ENCODE measurements at regions not wholly inside any gene's neighbourhood (a gene's known extent, or its start where the extent isn't known, plus 50 kb on each side); places are given as distances from the start of the nearest gene placed in this dataset.

- no peak for DNase-seq (ENCODE audit: low spot score)
Measured at GRCh38 chr9:97747201-97747965, 50.2 kb upstream of the XPA start.

GRCh38 chr9:97748525-97748924 is 51.4 kb upstream of the XPA start:
- no peak for DNase-seq (ENCODE audit: low spot score)

- DNase-seq (ENCODE audit: low spot score) = peak; percentile 52
Measured at GRCh38 chr9:97749928-97750327, 52.8 kb upstream of the XPA start.

GRCh38 chr9:97751531-97751930 is 54.4 kb upstream of the XPA start:
- no peak for DNase-seq (ENCODE audit: low spot score)

- no peak for DNase-seq (ENCODE audit: low spot score)
Measured at GRCh38 chr9:97752274-97752673, 55.1 kb upstream of the XPA start.

GRCh38 chr9:97753364-97753763 is 56.2 kb upstream of the XPA start:
- no peak for DNase-seq (ENCODE audit: low spot score)

- DNase-seq (ENCODE audit: low spot score) = no peak
Measured at GRCh38 chr9:97753975-97754374, 56.8 kb upstream of the XPA start.

GRCh38 chr9:97755618-97756267 is 58.6 kb upstream of the XPA start:
- no peak for DNase-seq (ENCODE audit: low spot score)

- DNase-seq (ENCODE audit: low spot score) = no peak
Measured at GRCh38 chr9:97756991-97757390, 59.9 kb upstream of the XPA start.

- no peak for DNase-seq (ENCODE audit: low spot score)
Measured at GRCh38 chr9:97758334-97758916, 61.3 kb upstream of the XPA start.

GRCh38 chr9:97759581-97760288 is 62.6 kb upstream of the XPA start:
- DNase-seq (ENCODE audit: low spot score) = no peak

- DNase-seq (ENCODE audit: low spot score) = no peak
Measured at GRCh38 chr9:97761056-97761598, 64.0 kb upstream of the XPA start.

- DNase-seq (ENCODE audit: low spot score) = no peak
Measured at GRCh38 chr9:97761879-97762278, 64.7 kb upstream of the XPA start.

GRCh38 chr9:97763874-97764273 is 66.7 kb upstream of the XPA start:
- DNase-seq (ENCODE audit: low spot score) = no peak

GRCh38 chr9:97766092-97766491 is 69.0 kb upstream of the XPA start:
- DNase-seq (ENCODE audit: low spot score) = no peak

- no peak for DNase-seq (ENCODE audit: low spot score)
Measured at GRCh38 chr9:97766610-97767009, 69.5 kb upstream of the XPA start.

GRCh38 chr9:97767891-97768290 is 70.8 kb upstream of the XPA start:
- no peak for DNase-seq (ENCODE audit: low spot score)

GRCh38 chr9:97768746-97769145 is 71.6 kb upstream of the XPA start:
- no peak for DNase-seq (ENCODE audit: low spot score)

- DNase-seq (ENCODE audit: low spot score) = no peak
Measured at GRCh38 chr9:97769208-97769607, 72.1 kb upstream of the XPA start.

- no peak for DNase-seq (ENCODE audit: low spot score)
Measured at GRCh38 chr9:97770808-97771372, 73.8 kb upstream of the XPA start.

GRCh38 chr9:97771641-97772040 is 74.5 kb upstream of the XPA start:
- DNase-seq (ENCODE audit: low spot score) = no peak

- DNase-seq (ENCODE audit: low spot score) = no peak
Measured at GRCh38 chr9:97772145-97772544, 75.0 kb upstream of the XPA start.
